Prostate gland (tissue), 2 donors: ENCODE measurements at regions not wholly inside any gene's neighbourhood (a gene's known extent, or its start where the extent isn't known, plus 50 kb on each side); places are given as distances from the start of the nearest gene placed in this dataset.

Experiments
- POLR2A ChIP-seq: fragments of 450-650 bp; IDR thresholded peaks from one replicate; pipeline ENCODE4 v1.6.1; 2016; ENCODE audit warnings: antibody characterized with exemption, mild to moderate bottlenecking
- POLR2AphosphoS5 ChIP-seq: sonication (generic); formaldehyde crosslinking; IDR thresholded peaks from one replicate; pipeline ENCODE4 v1.6.1; 2017; ENCODE audit warnings: antibody characterized with exemption
- TF ChIP-seq, protein P1 (sequence below), 4 experiments: fragments of 200-600 bp in 2 of 4; fragments of 450-650 bp in 2 of 4; sonication (generic) in 2 of 4; IDR thresholded peaks; 1 replicate in 3 of 4; 2 replicates in 1 of 4; pipeline ENCODE4 v1.5.1; 2016 to 2019; ENCODE audit warnings: antibody characterized with exemption in 4 of 4, mild to moderate bottlenecking in 2 of 4, moderate library complexity in 2 of 4

DNA sequence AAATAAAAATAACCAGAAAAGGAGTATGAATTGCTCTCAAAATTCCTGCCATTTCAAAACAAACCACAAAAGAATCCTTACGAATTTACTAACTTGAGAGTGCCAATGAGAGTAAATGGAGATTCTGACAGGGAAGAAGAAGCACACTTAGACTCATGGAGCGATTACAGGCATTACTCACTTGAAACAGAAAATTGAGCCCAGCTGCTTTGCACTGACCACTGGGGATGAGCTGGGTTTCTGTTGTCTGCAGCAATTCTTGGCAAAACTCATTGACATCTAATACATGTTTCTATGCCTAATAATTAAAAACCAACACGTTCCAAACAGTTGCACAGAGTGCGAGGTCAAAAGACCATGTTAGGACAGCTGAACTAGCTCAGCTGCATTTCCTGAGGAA, 731.6 kb downstream of the DNAH5 start:
- TF ChIP-seq, protein P1, sequence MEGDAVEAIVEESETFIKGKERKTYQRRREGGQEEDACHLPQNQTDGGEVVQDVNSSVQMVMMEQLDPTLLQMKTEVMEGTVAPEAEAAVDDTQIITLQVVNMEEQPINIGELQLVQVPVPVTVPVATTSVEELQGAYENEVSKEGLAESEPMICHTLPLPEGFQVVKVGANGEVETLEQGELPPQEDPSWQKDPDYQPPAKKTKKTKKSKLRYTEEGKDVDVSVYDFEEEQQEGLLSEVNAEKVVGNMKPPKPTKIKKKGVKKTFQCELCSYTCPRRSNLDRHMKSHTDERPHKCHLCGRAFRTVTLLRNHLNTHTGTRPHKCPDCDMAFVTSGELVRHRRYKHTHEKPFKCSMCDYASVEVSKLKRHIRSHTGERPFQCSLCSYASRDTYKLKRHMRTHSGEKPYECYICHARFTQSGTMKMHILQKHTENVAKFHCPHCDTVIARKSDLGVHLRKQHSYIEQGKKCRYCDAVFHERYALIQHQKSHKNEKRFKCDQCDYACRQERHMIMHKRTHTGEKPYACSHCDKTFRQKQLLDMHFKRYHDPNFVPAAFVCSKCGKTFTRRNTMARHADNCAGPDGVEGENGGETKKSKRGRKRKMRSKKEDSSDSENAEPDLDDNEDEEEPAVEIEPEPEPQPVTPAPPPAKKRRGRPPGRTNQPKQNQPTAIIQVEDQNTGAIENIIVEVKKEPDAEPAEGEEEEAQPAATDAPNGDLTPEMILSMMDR (IDR thresholded peaks at IDR 0.05): no peak
- TF ChIP-seq POLR2AphosphoS5: no peak
- TF ChIP-seq POLR2A: no peak
